Natural killer cell treated with Interleukin-12 subunit alpha and Interleukin-12 subunit beta and Interleukin-15 and Interleukin-18, amount 100 ng/mL, for 72 hours (primary cell): ENCODE measurements at regions not wholly inside any gene's neighbourhood (a gene's known extent, or its start where the extent isn't known, plus 50 kb on each side); places are given as distances from the start of the nearest gene placed in this dataset.

Experiments used
- ATAC-seq, 2 donors: fragments of 150-1000 bp; cut with Tn5 transposase in 1 of 2; sonication (Bioruptor Pico), chemical (Tn5 transposase) in 1 of 2; 2 replicates each; pipeline ENCODE4 v1.10.0; 2021
- DNase-seq: peaks from one replicate; pipeline ENCODE4 v3.0.0; 2022; ENCODE audit warnings: low spot score
- H3K27ac Mint-ChIP-seq, 2 donors: 1 replicate in 1 of 2; 2 replicates in 1 of 2; pipeline ENCODE4 v1.8.0; 2022; ENCODE audit warnings: mixed read lengths in 2 of 2, mild to moderate bottlenecking in 1 of 2, moderate library complexity in 1 of 2
- H3K27me3 Mint-ChIP-seq, 2 donors: 1 replicate in 1 of 2; 2 replicates in 1 of 2; pipeline ENCODE4 v1.8.0; 2022; ENCODE audit warnings: mixed read lengths in 2 of 2
- H3K36me3 Mint-ChIP-seq: one replicate; pipeline ENCODE4 v1.8.0; 2022; ENCODE audit warnings: mixed read lengths
- H3K4me1 Mint-ChIP-seq, 2 donors: 1 replicate in 1 of 2; 2 replicates in 1 of 2; pipeline ENCODE4 v1.8.0; 2022; ENCODE audit warnings: low read depth in 2 of 2, mixed read lengths in 2 of 2, mild to moderate bottlenecking in 1 of 2
- H3K4me3 Mint-ChIP-seq: one replicate; pipeline ENCODE4 v1.8.0; 2022; ENCODE audit warnings: mixed read lengths
- H3K9me3 Mint-ChIP-seq: 2 replicates; pipeline ENCODE4 v1.8.0; 2022; ENCODE audit warnings: mixed read lengths

- no peak for ATAC-seq
Measured at GRCh38 chr9:105194234-105194633, 50.2 kb upstream of the SLC44A1 start.

More at GRCh38 chr9:105194234-105194633, 50.2 kb upstream of the SLC44A1 start:
- no peak overlapping the region for H3K4me3 Mint-ChIP-seq
- H3K4me1 Mint-ChIP-seq = peaks cover 10 to 11% of the 10 kb centered on the region in 2 donors
- H3K27me3 Mint-ChIP-seq = peaks cover 12 to 23% of the 10 kb centered on the region in 2 donors
- H3K27ac Mint-ChIP-seq = no peak overlapping the region
- H3K9me3 Mint-ChIP-seq = no peaks in the 10 kb centered on the region
- no peak for DNase-seq
- H3K36me3 Mint-ChIP-seq = no peaks in the 10 kb centered on the region
